H1 (cell line): ENCODE measurements at regions not wholly inside any gene's neighbourhood (a gene's known extent, or its start where the extent isn't known, plus 50 kb on each side); places are given as distances from the start of the nearest gene placed in this dataset.

Experiments used
- HDAC6 ChIP-seq: IDR thresholded peaks from one replicate; pipeline ENCODE4 v1.7.1; 2012; ENCODE audit warnings: low read depth, mild to moderate bottlenecking, inconsistent platforms, low read length, moderate library complexity
- SP4 ChIP-seq: IDR thresholded peaks from 2 replicates; pipeline ENCODE4 v1.6.1; 2012; ENCODE audit warnings: low read length, inconsistent platforms
- TF ChIP-seq, protein P1 (sequence below): IDR thresholded peaks from 2 replicates; pipeline ENCODE4 v1.6.1; 2012; ENCODE audit warnings: inconsistent platforms

DNA sequence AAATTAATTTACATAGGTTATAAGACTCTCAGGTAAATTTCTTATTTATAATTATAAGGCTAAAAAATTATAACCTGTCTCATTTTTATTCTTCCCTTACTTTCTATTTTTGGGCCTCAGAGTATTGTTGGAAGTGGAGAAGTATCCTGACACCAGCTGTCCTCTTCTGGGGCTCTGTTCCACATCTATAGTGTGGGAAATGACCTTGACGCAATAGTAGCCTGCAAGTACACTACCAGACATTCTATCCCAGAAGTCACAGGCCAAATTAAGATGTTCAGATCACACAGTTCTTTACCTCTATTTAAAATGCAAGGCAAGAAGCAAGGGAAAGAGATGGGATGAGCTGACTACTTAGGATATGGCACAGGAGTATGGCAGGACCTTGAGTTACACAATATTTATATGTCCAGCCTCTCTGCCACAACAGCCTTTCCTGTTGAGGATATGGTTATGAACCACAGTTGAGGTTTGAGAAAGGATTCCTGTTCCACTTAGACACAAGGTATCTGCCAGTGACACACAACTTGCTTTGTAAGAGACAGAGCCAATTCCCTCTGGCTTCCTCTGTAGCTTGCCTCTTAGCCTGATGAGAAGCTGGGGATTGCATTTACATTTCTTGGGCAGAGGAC, 158.0 kb upstream of the IL12A start (continued):
- TF ChIP-seq HDAC6 (no peak), SP4 (no peak)
- TF ChIP-seq, protein P1, sequence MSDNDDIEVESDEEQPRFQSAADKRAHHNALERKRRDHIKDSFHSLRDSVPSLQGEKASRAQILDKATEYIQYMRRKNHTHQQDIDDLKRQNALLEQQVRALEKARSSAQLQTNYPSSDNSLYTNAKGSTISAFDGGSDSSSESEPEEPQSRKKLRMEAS: no peak
- TF ChIP-seq, all 59 proteins: peak for 0
